Lower leg skin (tissue), 3 donors: ENCODE measurements at regions not wholly inside any gene's neighbourhood (a gene's known extent, or its start where the extent isn't known, plus 50 kb on each side); places are given as distances from the start of the nearest gene placed in this dataset.

Experiments
- POLR2A ChIP-seq, 2 donors: fragments of 450-650 bp; IDR thresholded peaks; one replicate each; pipeline ENCODE4 v1.6.1; 2016 to 2017; ENCODE audit warnings: antibody characterized with exemption in 2 of 2, mild to moderate bottlenecking in 1 of 2, moderate library complexity in 1 of 2
- TF ChIP-seq, protein P1 (sequence below), 3 donors: fragments of 450-650 bp; IDR thresholded peaks; one replicate each; pipeline ENCODE4 v1.5.1; 2016; ENCODE audit warnings: antibody characterized with exemption in 3 of 3, mild to moderate bottlenecking in 3 of 3, moderate library complexity in 2 of 3

DNA sequence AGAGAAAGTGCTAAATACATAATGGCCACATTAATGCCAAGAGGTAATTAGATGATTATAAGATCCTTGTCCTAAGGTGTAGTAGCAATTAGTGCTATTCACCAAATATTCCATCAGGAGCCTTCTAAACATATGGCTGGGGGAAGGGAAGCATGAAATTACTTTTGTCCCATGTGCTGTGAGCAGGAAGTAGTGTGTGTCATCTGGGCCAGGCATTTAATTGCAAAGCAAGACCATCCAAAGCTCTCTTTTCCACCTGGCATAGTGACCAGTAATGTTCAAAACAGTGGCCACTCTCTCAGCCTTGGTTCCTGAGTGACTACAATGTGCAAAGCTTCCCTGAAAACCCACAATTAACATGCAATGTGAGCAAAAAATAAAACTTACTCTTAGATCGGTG, 144.2 kb upstream of the FAM241A start:
- TF ChIP-seq POLR2A (IDR thresholded peaks at IDR 0.05) = no peak
- TF ChIP-seq, protein P1, sequence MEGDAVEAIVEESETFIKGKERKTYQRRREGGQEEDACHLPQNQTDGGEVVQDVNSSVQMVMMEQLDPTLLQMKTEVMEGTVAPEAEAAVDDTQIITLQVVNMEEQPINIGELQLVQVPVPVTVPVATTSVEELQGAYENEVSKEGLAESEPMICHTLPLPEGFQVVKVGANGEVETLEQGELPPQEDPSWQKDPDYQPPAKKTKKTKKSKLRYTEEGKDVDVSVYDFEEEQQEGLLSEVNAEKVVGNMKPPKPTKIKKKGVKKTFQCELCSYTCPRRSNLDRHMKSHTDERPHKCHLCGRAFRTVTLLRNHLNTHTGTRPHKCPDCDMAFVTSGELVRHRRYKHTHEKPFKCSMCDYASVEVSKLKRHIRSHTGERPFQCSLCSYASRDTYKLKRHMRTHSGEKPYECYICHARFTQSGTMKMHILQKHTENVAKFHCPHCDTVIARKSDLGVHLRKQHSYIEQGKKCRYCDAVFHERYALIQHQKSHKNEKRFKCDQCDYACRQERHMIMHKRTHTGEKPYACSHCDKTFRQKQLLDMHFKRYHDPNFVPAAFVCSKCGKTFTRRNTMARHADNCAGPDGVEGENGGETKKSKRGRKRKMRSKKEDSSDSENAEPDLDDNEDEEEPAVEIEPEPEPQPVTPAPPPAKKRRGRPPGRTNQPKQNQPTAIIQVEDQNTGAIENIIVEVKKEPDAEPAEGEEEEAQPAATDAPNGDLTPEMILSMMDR (IDR thresholded peaks at IDR 0.05) = no peak
